SK-N-SH treated with all-trans-retinoic acid at 6 μM for 48 hours (cell line): ENCODE measurements at regions not wholly inside any gene's neighbourhood (a gene's known extent, or its start where the extent isn't known, plus 50 kb on each side); places are given as distances from the start of the nearest gene placed in this dataset.

Source experiments
- ATAC-seq: fragments of 200-7000 bp; cut with Tn5 transposase; 3 replicates; pipeline ENCODE4 v1.9.1; 2020; ENCODE audit warnings: mild to moderate bottlenecking, moderate library complexity
- ARNTL ChIP-seq: fragments of 450-650 bp; formaldehyde crosslinking; IDR thresholded peaks from 2 replicates; pipeline ENCODE4 v1.5.0; 2020; ENCODE audit warnings: low read depth, mild to moderate bottlenecking, moderate library complexity, borderline replicate concordance
- BACH2 ChIP-seq: fragments of 250-450 bp; sonication (Bioruptor Pico); IDR thresholded peaks from 2 replicates; pipeline ENCODE4 v1.9.0; 2021; ENCODE audit warnings: mild to moderate bottlenecking, borderline replicate concordance
- CSDC2 ChIP-seq: fragments of 250-450 bp; sonication (Bioruptor Pico); IDR thresholded peaks from 2 replicates; pipeline ENCODE4 v1.5.0; 2020; ENCODE audit warnings: mild to moderate bottlenecking, moderate library complexity
- ESRRG ChIP-seq: fragments of 250-450 bp; sonication (Bioruptor Pico); IDR thresholded peaks from 2 replicates; pipeline ENCODE4 v1.6.1; 2021; ENCODE audit warnings: mild to moderate bottlenecking
- GLIS3 ChIP-seq: fragments of 250-450 bp; sonication (Bioruptor Pico); IDR thresholded peaks from 2 replicates; pipeline ENCODE4 v1.5.0; 2020; ENCODE audit warnings: mild to moderate bottlenecking, moderate library complexity
- ISL1 ChIP-seq: fragments of 250-450 bp; sonication (Bioruptor Pico); IDR thresholded peaks from 2 replicates; pipeline ENCODE4 v2.1.2; 2022; ENCODE audit warnings: mild to moderate bottlenecking, moderate library complexity
- OSR1 ChIP-seq: fragments of 250-450 bp; sonication (Bioruptor Pico); IDR thresholded peaks from 2 replicates; pipeline ENCODE4 v1.8.0; 2022; ENCODE audit warnings: moderate library complexity, mild to moderate bottlenecking, inconsistent platforms
- PPARA ChIP-seq: fragments of 250-450 bp; sonication (Bioruptor Pico); IDR thresholded peaks from 2 replicates; pipeline ENCODE4 v1.5.0; 2020; ENCODE audit warnings: mild to moderate bottlenecking, borderline replicate concordance
- RARB ChIP-seq: fragments of 250-450 bp; sonication (Bioruptor Pico); IDR thresholded peaks from 2 replicates; pipeline ENCODE4 v1.8.0; 2021; ENCODE audit warnings: mild to moderate bottlenecking, moderate library complexity
- SNAI2 ChIP-seq: fragments of 250-450 bp; sonication (Bioruptor Pico); IDR thresholded peaks from 2 replicates; pipeline ENCODE4 v1.5.0; 2020; ENCODE audit warnings: mild to moderate bottlenecking, moderate library complexity
- TCF4 ChIP-seq: fragments of 250-450 bp; sonication (Bioruptor Pico); IDR thresholded peaks from 2 replicates; pipeline ENCODE4 v1.8.0; 2021; ENCODE audit warnings: mild to moderate bottlenecking, moderate library complexity, borderline replicate concordance
- TOX ChIP-seq: fragments of 250-450 bp; sonication (Bioruptor Pico); IDR thresholded peaks from 2 replicates; pipeline ENCODE4 v1.8.0; 2021; ENCODE audit warnings: mild to moderate bottlenecking, moderate library complexity, borderline replicate concordance
- ZC3H10 ChIP-seq: fragments of 250-450 bp; sonication (Bioruptor Pico); IDR thresholded peaks from 2 replicates; pipeline ENCODE4 v1.5.1; 2021; ENCODE audit warnings: mild to moderate bottlenecking, moderate library complexity
- ZFP3 ChIP-seq: fragments of 250-450 bp; sonication (Bioruptor Pico); IDR thresholded peaks from 2 replicates; pipeline ENCODE4 v1.5.0; 2020; ENCODE audit warnings: mild to moderate bottlenecking, moderate library complexity
- ZFP30 ChIP-seq: fragments of 450-650 bp; formaldehyde crosslinking; IDR thresholded peaks from 2 replicates; pipeline ENCODE4 v1.5.0; 2022; ENCODE audit warnings: mild to moderate bottlenecking, moderate library complexity
- ZNF70 ChIP-seq: fragments of 450-650 bp; formaldehyde crosslinking; IDR thresholded peaks from 2 replicates; pipeline ENCODE4 v1.5.0; 2020; ENCODE audit warnings: mild to moderate bottlenecking, moderate library complexity
- TF ChIP-seq, protein P1 (sequence below): fragments of 250-450 bp; sonication (Bioruptor Pico); IDR thresholded peaks from 2 replicates; pipeline ENCODE4 v1.5.1; 2021; ENCODE audit warnings: mild to moderate bottlenecking, moderate library complexity
- TF ChIP-seq, protein P2 (sequence below): fragments of 250-450 bp; sonication (Bioruptor Pico); IDR thresholded peaks from 2 replicates; pipeline ENCODE4 v1.5.0; 2020; ENCODE audit warnings: mild to moderate bottlenecking, moderate library complexity
- TF ChIP-seq, protein P3 (sequence below): fragments of 250-450 bp; sonication (Bioruptor Pico); IDR thresholded peaks from 2 replicates; pipeline ENCODE4 v1.8.0; 2020; ENCODE audit warnings: mild to moderate bottlenecking, moderate library complexity, borderline replicate concordance
- TF ChIP-seq, protein P4 (sequence below): fragments of 250-450 bp; sonication (Bioruptor Pico); IDR thresholded peaks from 2 replicates; pipeline ENCODE4 v1.5.1; 2020; ENCODE audit warnings: low read depth, mild to moderate bottlenecking, moderate library complexity
- TF ChIP-seq, protein P5 (sequence below): fragments of 250-450 bp; sonication (Bioruptor Pico); IDR thresholded peaks from 2 replicates; pipeline ENCODE4 v1.8.0; 2021; ENCODE audit warnings: low read depth, mild to moderate bottlenecking, moderate library complexity, borderline replicate concordance

GRCh38 chr4:83828601-83829000, 292.7 kb downstream of the GPAT3 start:
- TF ChIP-seq ISL1 (CRISPR knock-in tag) = no peak
- no peak for TF ChIP-seq CSDC2
- TF ChIP-seq ZNF70 (CRISPR knock-in tag) = no peak
- ATAC-seq = no peak

DNA sequence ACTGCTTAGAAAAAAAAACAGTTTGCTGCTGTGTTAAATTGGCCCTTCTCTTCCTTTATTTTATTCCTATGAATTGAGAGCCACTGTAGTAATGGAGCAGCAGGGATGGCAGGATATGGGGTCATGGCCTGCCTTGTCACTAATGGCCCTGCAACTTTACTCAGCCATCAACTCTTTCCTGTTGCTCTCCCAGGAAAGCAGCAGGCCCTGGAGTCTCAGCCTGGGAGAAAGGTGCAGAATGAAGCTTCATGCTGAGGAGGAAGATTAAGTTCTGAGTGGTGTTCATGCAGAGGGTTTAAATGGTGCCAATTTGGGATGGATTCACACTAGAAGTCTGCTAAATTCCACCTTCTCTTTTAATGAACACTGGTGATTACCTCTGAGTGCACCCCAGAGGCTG, 285.6 kb downstream of the GPAT3 start:
- TF ChIP-seq ARNTL (CRISPR knock-in tag) (no peak), CSDC2 (no peak), BACH2 (no peak), ZNF70 (CRISPR knock-in tag) (no peak), ZFP3 (CRISPR knock-in tag) (no peak), ZFP30 (no peak), GLIS3 (CRISPR knock-in tag) (no peak), OSR1 (CRISPR knock-in tag) (no peak), ESRRG (CRISPR knock-in tag) (no peak), TOX (CRISPR knock-in tag) (no peak), ZC3H10 (no peak), RARB (CRISPR knock-in tag) (no peak), ISL1 (CRISPR knock-in tag) (no peak)
- TF ChIP-seq, protein P1, sequence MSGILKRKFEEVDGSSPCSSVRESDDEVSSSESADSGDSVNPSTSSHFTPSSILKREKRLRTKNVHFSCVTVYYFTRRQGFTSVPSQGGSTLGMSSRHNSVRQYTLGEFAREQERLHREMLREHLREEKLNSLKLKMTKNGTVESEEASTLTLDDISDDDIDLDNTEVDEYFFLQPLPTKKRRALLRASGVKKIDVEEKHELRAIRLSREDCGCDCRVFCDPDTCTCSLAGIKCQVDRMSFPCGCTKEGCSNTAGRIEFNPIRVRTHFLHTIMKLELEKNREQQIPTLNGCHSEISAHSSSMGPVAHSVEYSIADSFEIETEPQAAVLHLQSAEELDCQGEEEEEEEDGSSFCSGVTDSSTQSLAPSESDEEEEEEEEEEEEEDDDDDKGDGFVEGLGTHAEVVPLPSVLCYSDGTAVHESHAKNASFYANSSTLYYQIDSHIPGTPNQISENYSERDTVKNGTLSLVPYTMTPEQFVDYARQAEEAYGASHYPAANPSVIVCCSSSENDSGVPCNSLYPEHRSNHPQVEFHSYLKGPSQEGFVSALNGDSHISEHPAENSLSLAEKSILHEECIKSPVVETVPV (CRISPR knock-in tag) = no peak
- TF ChIP-seq, protein P2, sequence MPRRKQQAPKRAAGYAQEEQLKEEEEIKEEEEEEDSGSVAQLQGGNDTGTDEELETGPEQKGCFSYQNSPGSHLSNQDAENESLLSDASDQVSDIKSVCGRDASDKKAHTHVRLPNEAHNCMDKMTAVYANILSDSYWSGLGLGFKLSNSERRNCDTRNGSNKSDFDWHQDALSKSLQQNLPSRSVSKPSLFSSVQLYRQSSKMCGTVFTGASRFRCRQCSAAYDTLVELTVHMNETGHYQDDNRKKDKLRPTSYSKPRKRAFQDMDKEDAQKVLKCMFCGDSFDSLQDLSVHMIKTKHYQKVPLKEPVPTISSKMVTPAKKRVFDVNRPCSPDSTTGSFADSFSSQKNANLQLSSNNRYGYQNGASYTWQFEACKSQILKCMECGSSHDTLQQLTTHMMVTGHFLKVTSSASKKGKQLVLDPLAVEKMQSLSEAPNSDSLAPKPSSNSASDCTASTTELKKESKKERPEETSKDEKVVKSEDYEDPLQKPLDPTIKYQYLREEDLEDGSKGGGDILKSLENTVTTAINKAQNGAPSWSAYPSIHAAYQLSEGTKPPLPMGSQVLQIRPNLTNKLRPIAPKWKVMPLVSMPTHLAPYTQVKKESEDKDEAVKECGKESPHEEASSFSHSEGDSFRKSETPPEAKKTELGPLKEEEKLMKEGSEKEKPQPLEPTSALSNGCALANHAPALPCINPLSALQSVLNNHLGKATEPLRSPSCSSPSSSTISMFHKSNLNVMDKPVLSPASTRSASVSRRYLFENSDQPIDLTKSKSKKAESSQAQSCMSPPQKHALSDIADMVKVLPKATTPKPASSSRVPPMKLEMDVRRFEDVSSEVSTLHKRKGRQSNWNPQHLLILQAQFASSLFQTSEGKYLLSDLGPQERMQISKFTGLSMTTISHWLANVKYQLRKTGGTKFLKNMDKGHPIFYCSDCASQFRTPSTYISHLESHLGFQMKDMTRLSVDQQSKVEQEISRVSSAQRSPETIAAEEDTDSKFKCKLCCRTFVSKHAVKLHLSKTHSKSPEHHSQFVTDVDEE (CRISPR knock-in tag) = no peak
- TF ChIP-seq, protein P3, sequence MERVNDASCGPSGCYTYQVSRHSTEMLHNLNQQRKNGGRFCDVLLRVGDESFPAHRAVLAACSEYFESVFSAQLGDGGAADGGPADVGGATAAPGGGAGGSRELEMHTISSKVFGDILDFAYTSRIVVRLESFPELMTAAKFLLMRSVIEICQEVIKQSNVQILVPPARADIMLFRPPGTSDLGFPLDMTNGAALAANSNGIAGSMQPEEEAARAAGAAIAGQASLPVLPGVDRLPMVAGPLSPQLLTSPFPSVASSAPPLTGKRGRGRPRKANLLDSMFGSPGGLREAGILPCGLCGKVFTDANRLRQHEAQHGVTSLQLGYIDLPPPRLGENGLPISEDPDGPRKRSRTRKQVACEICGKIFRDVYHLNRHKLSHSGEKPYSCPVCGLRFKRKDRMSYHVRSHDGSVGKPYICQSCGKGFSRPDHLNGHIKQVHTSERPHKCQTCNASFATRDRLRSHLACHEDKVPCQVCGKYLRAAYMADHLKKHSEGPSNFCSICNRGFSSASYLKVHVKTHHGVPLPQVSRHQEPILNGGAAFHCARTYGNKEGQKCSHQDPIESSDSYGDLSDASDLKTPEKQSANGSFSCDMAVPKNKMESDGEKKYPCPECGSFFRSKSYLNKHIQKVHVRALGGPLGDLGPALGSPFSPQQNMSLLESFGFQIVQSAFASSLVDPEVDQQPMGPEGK (CRISPR knock-in tag) = no peak
- TF ChIP-seq, protein P4, sequence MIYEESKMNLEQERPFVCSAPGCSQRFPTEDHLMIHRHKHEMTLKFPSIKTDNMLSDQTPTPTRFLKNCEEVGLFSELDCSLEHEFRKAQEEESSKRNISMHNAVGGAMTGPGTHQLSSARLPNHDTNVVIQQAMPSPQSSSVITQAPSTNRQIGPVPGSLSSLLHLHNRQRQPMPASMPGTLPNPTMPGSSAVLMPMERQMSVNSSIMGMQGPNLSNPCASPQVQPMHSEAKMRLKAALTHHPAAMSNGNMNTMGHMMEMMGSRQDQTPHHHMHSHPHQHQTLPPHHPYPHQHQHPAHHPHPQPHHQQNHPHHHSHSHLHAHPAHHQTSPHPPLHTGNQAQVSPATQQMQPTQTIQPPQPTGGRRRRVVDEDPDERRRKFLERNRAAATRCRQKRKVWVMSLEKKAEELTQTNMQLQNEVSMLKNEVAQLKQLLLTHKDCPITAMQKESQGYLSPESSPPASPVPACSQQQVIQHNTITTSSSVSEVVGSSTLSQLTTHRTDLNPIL (CRISPR knock-in tag) = no peak
- TF ChIP-seq, protein P5, sequence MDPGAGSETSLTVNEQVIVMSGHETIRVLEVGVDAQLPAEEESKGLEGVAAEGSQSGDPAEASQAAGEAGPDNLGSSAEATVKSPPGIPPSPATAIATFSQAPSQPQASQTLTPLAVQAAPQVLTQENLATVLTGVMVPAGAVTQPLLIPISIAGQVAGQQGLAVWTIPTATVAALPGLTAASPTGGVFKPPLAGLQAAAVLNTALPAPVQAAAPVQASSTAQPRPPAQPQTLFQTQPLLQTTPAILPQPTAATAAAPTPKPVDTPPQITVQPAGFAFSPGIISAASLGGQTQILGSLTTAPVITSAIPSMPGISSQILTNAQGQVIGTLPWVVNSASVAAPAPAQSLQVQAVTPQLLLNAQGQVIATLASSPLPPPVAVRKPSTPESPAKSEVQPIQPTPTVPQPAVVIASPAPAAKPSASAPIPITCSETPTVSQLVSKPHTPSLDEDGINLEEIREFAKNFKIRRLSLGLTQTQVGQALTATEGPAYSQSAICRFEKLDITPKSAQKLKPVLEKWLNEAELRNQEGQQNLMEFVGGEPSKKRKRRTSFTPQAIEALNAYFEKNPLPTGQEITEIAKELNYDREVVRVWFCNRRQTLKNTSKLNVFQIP (CRISPR knock-in tag) = no peak
- no peak for ATAC-seq

DNA sequence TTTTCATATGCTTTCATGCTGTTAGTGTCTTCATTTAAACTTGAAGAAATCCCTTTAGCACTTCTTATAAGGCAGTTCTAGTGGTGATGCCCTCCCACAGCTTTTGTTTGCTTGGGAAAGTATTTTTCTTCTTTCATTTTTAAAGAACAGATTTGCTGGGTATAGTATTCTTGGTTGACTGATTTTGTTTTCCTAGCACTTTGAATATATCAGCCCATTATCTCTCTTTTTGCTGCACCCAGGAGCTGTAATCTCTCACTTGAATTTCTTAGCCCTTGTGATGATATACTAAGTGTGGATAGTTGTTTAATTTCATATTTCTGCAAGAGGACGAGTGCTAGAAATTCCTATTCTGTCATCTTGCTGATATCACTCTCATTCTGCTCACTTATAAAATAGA, 283.7 kb downstream of the GPAT3 start:
- no peak for TF ChIP-seq OSR1 (CRISPR knock-in tag)
- no peak for TF ChIP-seq ZFP30
- TF ChIP-seq GLIS3 (CRISPR knock-in tag) = no peak
- TF ChIP-seq SNAI2 (CRISPR knock-in tag) = no peak
- TF ChIP-seq, protein P5 (CRISPR knock-in tag) = no peak
- TF ChIP-seq, protein P2 (CRISPR knock-in tag) = no peak
- no peak for TF ChIP-seq ZNF70 (CRISPR knock-in tag)
- no peak for TF ChIP-seq TCF4 (CRISPR knock-in tag)
- no peak for TF ChIP-seq ESRRG (CRISPR knock-in tag)
- TF ChIP-seq TOX (CRISPR knock-in tag) = no peak
- TF ChIP-seq, protein P3 (CRISPR knock-in tag) = no peak
- no peak for TF ChIP-seq PPARA (CRISPR knock-in tag)

More for the DNA sequence above, 283.7 kb downstream of the GPAT3 start:
- no peak for ATAC-seq
